Neuron (in vitro differentiated cells): ENCODE measurements at regions not wholly inside any gene's neighbourhood (a gene's known extent, or its start where the extent isn't known, plus 50 kb on each side); places are given as distances from the start of the nearest gene placed in this dataset.
"Not testable (repeated sequence)": the region's sequence is repeated elsewhere in the genome, so short reads cannot be mapped to it uniquely, and the experiment has no call there.

Experiments used
- H2AFZ ChIP-seq: one replicate; pipeline ENCODE4 v1.6.1; 2013; ENCODE audit warnings: low read depth, mild to moderate bottlenecking, inconsistent platforms, low read length, moderate library complexity
- H3K27me3 ChIP-seq: one replicate; pipeline ENCODE4 v1.6.1; 2013; ENCODE audit warnings: low read length; ENCODE audit not compliant: insufficient read depth
- H3K36me3 ChIP-seq: one replicate; pipeline ENCODE4 v1.6.1; 2013; ENCODE audit warnings: low read length; ENCODE audit not compliant: insufficient read depth
- H3K4me1 ChIP-seq: one replicate; pipeline ENCODE4 v1.6.1; 2013; ENCODE audit warnings: low read length; ENCODE audit not compliant: insufficient read depth
- H3K4me3 ChIP-seq: 2 replicates; pipeline ENCODE4 v1.5.1; 2013; ENCODE audit warnings: mild to moderate bottlenecking, low read length, moderate library complexity
- H3K9me3 ChIP-seq: one replicate; pipeline ENCODE4 v1.6.1; 2013; ENCODE audit warnings: low read length

DNA sequence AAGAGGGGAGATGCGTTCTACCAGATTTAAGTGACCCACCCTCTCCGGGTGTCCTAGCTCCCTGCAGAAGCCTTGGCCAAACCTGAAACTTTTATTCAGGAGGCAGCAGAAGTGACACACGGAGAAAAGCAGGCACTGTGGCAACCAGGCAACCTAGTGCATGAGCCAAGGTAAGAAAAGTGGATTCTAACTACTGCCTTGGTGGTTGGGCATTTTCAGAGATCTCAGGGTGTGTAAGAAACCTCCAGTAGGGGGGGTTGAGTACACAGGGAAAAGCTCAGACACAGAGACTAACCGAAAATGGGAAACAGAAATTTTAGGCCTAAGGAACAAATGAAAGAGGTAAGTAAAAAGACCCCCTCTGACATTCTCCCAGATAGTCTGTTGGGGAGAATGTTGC lies 645.7 kb downstream of the ANKRD7 start:
- Histone ChIP-seq H2AFZ (no peak overlapping the region), H3K27me3 (no peaks in the 10 kb centered on the region), H3K4me1 (no peaks in the 10 kb centered on the region), H3K4me3 (no peak overlapping the region), H3K9me3 (no peaks in the 10 kb centered on the region), H3K36me3 (no peaks in the 10 kb centered on the region)

DNA sequence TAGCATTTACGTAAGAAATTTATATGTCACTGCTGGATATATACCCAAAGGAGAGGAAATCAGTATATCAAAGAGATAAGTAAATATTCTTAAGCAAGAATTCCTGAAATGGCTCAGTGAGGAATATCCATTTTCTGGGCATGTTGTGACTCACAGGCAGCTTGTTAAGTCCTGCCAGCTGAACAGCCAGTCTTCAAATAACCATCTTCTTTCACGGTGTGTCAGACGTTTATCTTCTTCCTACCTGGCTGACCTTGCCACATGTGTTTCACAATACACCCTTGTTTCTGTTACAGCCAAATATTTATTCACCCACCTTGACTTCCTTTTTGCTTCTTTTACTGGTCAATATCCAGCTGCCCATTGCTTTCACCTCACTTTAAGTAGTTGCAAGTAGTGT lies 648.1 kb downstream of the ANKRD7 start:
- H3K4me1 ChIP-seq = no peaks in the 10 kb centered on the region
- no peaks in the 10 kb centered on the region for H3K27me3 ChIP-seq
- H3K4me3 ChIP-seq = no peak overlapping the region
- no peaks in the 10 kb centered on the region for H3K9me3 ChIP-seq
- no peaks in the 10 kb centered on the region for H3K36me3 ChIP-seq
- H2AFZ ChIP-seq = no peak overlapping the region

DNA sequence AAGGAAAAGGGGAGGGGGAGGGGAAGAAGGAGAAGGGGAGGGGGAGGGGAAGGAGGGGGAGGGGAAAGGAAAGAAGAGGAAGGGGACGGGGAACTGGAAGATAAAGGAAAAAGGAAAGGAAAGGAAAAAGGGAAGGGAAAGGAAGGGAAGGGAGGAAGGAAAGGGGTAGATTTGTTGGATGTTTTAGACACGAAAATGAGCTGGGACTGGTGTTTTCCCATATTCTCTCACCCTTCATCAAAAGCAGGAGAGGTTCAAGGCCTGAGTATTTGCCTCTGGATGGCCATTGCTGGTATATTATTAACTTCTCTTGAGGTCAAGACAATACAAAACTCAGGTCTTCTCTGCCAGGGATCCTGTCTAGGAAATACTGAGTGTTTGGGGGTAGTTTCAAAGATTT lies 652.7 kb downstream of the ANKRD7 start:
- H3K4me3 ChIP-seq = no peak overlapping the region
- no peaks in the 10 kb centered on the region for H3K4me1 ChIP-seq
- H3K9me3 ChIP-seq = no peaks in the 10 kb centered on the region
- no peaks in the 10 kb centered on the region for H3K27me3 ChIP-seq
- H3K36me3 ChIP-seq = no peaks in the 10 kb centered on the region
- no peak overlapping the region for H2AFZ ChIP-seq

DNA sequence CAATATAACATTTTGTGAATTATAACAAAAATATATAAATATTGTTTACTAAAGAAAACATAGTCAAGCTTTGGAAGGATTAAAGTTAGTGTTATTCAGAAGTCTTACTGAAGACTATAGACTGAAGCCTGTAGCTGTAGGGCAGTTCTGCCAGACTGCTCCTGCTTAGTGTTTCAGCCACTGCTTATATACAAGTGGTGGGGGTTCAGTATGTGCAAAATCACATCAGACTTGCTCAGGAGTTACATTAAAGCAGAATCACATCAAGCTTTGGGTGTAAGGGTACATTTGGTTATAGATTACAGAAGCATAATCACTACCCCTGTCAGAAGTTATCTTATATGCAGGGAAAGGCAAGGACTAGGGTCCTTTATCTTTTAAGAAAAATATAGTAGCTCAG lies 653.8 kb downstream of the ANKRD7 start:
- Histone ChIP-seq H3K27me3 (no peaks in the 10 kb centered on the region), H3K4me3 (no peak overlapping the region), H3K9me3 (no peaks in the 10 kb centered on the region), H3K36me3 (no peaks in the 10 kb centered on the region), H2AFZ (no peak overlapping the region), H3K4me1 (no peaks in the 10 kb centered on the region)

DNA sequence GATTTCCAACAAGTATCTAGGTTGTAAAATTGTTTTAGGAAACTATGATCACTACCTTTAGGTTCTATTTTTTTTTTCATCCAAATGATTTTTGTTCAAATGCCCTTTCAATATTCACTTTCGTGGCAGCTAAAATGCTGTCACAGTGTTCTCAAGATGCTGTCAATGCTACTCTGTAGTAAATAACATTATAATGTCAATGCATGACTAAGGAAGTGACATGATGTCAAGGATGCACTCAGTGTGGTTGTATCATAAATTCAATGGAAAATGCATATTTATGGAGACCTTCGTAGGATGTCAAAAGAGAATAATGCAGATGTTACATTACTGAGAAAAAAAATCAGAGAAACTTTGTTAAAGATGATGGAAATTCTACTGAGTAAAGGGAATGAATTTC lies 673.8 kb downstream of the ANKRD7 start:
- no peaks in the 10 kb centered on the region for H3K4me1 ChIP-seq
- H3K36me3 ChIP-seq = no peaks in the 10 kb centered on the region
- H3K4me3 ChIP-seq = no peak overlapping the region
- H3K9me3 ChIP-seq = no peaks in the 10 kb centered on the region
- H2AFZ ChIP-seq = no peak overlapping the region
- no peaks in the 10 kb centered on the region for H3K27me3 ChIP-seq

DNA sequence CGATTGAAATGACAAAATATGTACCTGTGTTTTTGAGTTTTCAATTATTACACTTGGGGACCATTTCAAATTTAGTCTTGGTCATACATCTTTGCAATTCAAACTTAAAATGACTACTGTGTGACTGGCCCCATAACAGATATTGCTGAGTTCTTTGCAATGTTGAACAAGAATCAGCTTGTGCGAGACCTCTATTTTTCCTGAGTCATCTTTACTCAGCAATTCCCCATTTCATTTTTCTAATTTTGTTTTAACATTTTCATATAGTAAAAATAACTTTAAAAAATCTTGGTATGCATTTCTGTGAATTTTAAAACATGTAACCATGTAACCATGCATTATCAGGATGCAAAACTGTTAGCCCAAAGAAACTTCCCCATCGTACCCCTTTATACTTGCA lies 678.1 kb downstream of the ANKRD7 start:
- H3K36me3 ChIP-seq = no peaks in the 10 kb centered on the region

DNA sequence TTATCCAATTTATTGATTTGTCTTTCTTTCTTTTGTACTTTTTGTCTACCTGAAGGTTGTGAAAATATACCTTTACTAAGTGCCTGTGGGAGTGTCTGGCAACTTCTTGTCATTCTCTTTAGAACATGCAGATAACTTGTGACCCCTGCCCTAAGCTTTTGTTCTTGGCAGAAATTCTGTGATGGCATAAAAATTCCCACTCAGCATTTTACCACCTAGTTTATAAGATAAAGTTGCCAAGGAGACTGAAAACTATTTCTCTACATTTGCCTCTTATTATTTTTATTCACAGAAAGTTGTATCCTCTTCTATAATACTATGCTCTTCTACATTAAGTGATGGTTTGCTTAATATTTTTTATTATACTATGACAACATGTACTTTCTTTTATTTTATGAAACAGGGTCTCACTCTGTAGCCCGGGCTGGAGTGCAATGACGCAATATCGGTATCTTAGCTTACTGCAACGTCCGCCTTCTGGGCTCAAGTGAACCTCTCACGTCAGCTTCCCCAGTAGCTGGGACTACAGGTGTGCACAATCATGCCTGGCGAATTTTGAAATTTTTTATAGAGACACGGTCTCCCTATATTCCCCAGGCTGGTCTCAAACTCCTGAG lies 683.5 kb downstream of the ANKRD7 start:
- H3K36me3 ChIP-seq = no peaks in the 10 kb centered on the region
- no peak overlapping the region for H2AFZ ChIP-seq
- H3K9me3 ChIP-seq = no peaks in the 10 kb centered on the region
- no peak overlapping the region for H3K4me3 ChIP-seq
- H3K27me3 ChIP-seq = no peaks in the 10 kb centered on the region
- H3K4me1 ChIP-seq = no peaks in the 10 kb centered on the region

More for the DNA sequence above, 678.1 kb downstream of the ANKRD7 start:
- Histone ChIP-seq H3K4me3 (no peak overlapping the region), H3K4me1 (no peaks in the 10 kb centered on the region), H3K27me3 (no peaks in the 10 kb centered on the region), H3K9me3 (no peaks in the 10 kb centered on the region), H2AFZ (no peak overlapping the region)

DNA sequence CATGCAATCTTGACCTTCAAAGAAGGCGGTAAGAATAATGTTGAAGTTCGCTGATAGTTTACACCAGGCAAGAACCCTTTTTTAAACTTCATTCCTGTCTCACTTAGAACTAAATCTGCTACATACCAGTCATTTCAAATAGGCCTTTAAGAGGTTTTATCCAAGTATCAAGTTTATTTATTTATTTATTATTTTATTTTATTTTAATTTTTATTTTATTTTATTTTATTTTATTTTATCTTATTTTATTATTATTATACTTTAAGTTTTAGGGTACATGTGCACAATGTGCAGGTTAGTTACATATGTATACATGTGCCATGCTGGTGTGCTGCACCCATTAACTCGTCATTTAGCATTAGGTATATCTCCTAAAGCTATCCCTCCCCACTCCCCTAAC lies 691.6 kb downstream of the ANKRD7 start:
- H3K27me3 ChIP-seq, H3K4me3 ChIP-seq, H3K4me1 ChIP-seq, H2AFZ ChIP-seq, H3K36me3 ChIP-seq, H3K9me3 ChIP-seq: not testable (repeated sequence)

DNA sequence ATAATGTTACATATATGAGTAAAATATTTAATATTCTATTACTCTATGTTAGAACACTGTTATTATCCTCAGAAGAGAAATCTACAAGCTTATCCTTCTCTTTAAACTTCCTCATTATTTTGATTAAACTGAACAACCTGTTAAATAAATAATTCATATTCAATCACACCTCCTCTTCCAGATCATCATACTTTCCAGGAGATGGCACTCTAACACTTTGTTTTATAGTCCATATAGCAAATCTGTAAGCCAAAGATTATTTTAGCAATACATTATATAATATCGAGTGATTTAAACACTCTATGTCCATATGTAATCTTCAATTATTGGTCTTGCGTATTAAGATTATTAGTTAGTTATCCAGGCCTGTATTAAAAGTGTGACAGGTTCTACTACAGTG lies 694.1 kb downstream of the ANKRD7 start:
- Histone ChIP-seq H3K4me1 (no peaks in the 10 kb centered on the region), H3K9me3 (no peaks in the 10 kb centered on the region), H2AFZ (no peak overlapping the region), H3K27me3 (no peaks in the 10 kb centered on the region), H3K4me3 (no peak overlapping the region), H3K36me3 (no peaks in the 10 kb centered on the region)

DNA sequence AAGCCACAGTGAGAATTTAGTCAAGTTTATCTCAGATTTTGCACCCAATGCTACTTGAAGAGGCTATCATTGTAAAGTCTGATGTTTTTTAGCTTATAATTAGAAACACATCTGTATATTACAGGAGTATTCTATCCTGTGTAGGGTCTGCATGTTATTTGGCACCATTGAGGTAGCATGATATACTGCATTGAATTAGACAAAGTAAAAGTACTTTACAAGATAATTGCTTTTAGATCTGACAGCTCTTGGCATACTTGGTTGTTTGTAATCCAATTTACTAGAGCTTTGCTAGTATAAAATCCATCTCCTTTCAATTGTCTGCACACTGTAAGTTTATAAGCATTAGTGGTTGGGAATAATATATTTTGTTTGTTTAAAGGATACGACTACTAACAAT lies 714.3 kb downstream of the ANKRD7 start:
- Histone ChIP-seq H2AFZ (no peak overlapping the region), H3K36me3 (no peaks in the 10 kb centered on the region), H3K9me3 (no peaks in the 10 kb centered on the region), H3K4me3 (no peak overlapping the region), H3K27me3 (no peaks in the 10 kb centered on the region), H3K4me1 (no peaks in the 10 kb centered on the region)

DNA sequence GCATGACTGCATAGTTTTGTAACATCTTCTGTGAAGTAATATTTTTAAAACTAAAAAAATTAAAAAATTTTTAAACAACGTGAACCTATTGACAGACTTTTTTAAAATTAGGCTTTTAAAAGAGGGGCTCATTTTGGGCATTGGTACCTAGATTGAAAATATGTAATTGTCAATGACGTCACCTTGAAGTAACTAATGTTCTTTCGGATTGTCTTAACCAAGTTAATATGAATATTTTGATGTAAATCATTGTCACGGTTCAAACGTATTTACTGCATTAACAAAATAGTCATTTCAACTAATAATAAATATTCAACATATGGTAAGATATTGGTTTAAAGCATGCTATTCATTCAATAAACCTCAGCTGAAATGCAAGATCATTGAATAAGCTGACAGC lies 719.8 kb downstream of the ANKRD7 start:
- H2AFZ ChIP-seq = no peak overlapping the region
- no peak overlapping the region for H3K4me3 ChIP-seq
- no peaks in the 10 kb centered on the region for H3K36me3 ChIP-seq
- H3K9me3 ChIP-seq = no peaks in the 10 kb centered on the region
- H3K4me1 ChIP-seq = no peaks in the 10 kb centered on the region
- H3K27me3 ChIP-seq = no peaks in the 10 kb centered on the region

DNA sequence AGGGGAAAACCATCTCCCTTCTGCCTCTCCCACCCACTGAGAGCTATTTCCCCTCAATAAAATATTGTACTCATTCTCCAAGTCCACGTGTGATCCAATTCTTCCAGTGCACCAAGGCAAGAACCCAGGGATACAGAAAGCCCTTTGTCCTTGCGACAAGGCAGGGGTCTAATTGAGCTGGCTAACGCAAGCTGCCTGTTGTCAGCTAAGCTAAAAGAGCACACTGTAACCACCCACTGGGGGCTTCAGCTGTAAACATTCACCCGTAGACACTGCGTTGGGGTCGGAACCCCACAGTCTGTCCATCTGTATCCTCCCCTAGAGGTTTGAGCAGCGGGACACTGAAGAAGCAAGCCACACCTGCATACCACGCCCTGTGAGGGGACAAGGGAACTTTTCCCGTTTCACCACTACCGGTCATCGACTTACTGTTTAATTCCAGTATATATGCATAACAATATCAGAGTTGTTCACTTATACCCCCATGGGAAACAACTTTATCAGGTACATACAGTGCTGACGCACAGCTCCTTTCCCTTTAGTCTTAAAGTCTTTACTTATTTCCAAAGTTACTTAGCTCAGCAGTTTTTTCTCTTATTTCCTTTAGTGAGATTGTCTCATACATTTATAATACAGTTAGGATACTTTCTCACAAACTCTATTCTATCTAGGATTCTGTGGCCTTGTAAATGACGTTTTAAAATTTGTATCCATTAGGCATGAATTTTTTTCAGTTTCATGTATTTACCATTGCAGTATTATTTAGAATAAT lies 721.6 kb downstream of the ANKRD7 start:
- no peaks in the 10 kb centered on the region for H3K36me3 ChIP-seq
- no peak overlapping the region for H3K4me3 ChIP-seq
- no peaks in the 10 kb centered on the region for H3K27me3 ChIP-seq
- H3K9me3 ChIP-seq = no peaks in the 10 kb centered on the region
- H3K4me1 ChIP-seq = no peaks in the 10 kb centered on the region
- H2AFZ ChIP-seq = no peak overlapping the region

DNA sequence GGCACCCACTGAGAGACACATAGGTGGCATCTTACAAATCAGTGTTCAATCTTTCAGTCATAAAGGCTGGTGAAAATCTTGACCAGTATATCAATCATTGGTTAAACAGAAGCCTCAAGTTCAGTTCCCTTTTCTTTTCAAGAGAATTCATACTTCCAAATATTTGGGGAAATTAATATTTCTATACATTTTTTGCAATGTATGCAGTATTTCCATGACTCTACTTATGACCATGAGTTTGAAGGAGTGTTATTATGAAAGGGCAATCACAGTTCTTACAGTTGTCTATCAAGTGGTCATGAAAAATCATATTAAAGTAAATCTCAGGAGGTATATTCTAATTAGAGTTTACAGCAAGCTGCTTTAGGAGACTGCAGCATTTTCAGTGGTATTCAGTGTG lies 724.0 kb downstream of the ANKRD7 start:
- no peak overlapping the region for H3K4me3 ChIP-seq
- no peak overlapping the region for H2AFZ ChIP-seq
- no peaks in the 10 kb centered on the region for H3K27me3 ChIP-seq
- H3K4me1 ChIP-seq = no peaks in the 10 kb centered on the region
- H3K9me3 ChIP-seq = no peaks in the 10 kb centered on the region
- H3K36me3 ChIP-seq = no peaks in the 10 kb centered on the region

DNA sequence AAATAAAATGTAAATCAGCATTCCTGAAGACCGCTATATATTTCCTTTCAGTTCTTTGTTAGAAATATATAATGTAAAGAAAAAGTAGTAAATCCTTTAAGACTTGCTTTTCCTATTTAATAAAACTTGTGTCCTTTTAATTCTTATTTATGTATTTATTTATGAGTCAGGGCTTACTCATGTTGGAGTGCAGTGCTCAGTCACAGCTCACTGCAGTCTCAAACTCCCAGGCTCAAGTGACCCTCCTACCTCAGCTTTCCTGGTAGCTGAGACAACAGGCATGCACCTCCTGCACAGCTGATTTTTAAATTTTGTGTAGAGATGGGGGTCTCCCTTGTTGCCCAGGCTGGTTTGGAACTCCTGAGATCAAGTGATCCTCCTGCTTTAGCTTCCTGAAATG lies 724.5 kb downstream of the ANKRD7 start:
- Histone ChIP-seq H3K36me3 (no peaks in the 10 kb centered on the region), H3K4me1 (no peaks in the 10 kb centered on the region), H3K4me3 (no peak overlapping the region), H2AFZ (no peak overlapping the region), H3K27me3 (no peaks in the 10 kb centered on the region), H3K9me3 (no peaks in the 10 kb centered on the region)
